IMR-90 (cell line): ENCODE measurements at regions not wholly inside any gene's neighbourhood (a gene's known extent, or its start where the extent isn't known, plus 50 kb on each side); places are given as distances from the start of the nearest gene placed in this dataset.

Source experiments
- ATAC-seq: fragments of 200-7000 bp; cut with Tn5 transposase; 2 replicates; pipeline ENCODE4 v1.9.1; 2020; ENCODE audit warnings: low read depth, mild to moderate bottlenecking, moderate library complexity
- BruUV-seq: library from RNA; stranded (reverse); fragments of 400-500 nt; replicated peaks from 2 replicates; lab custom pipeline; 2021; lab: Mats Ljungman, UMichigan
- CTCF ChIA-PET: fragments of 300-600 bp; formaldehyde crosslinking; extraction: SDS; loops from one replicate; lab custom pipeline; 2021; ENCODE audit warnings: antibody characterized with exemption; lab: Yijun Ruan, JAX
- POLR2A ChIA-PET: fragments of 300-600 bp; sonication (Branson Sonifier 250); formaldehyde crosslinking; loops from one replicate; lab custom pipeline; 2022; ENCODE audit warnings: antibody characterized with exemption; ENCODE audit not compliant: unreplicated experiment; lab: Charles Lee
- DNase-seq: peaks from one replicate; pipeline ENCODE4 v3.0.0; 2013
- H2AFZ ChIP-seq: replicated peaks from 2 replicates; pipeline ENCODE3; 2013; ENCODE audit warnings: low read length, mild to moderate bottlenecking; ENCODE audit not compliant: poor library complexity
- H2AK5ac ChIP-seq: 2 replicates; pipeline ENCODE4 v1.6.1; 2013; ENCODE audit warnings: low read depth, low read length, inconsistent platforms
- H2AK9ac ChIP-seq: replicated peaks from 2 replicates; pipeline ENCODE3; 2013; ENCODE audit warnings: mild to moderate bottlenecking, low read depth, low read length, moderate library complexity; ENCODE audit not compliant: poor library complexity
- H2BK120ac ChIP-seq: 2 replicates; pipeline ENCODE4 v1.6.1; 2013; ENCODE audit warnings: low read depth, low read length, inconsistent platforms
- H2BK15ac ChIP-seq: 3 replicates; pipeline ENCODE4 v1.6.1; 2013; ENCODE audit warnings: low read depth, low read length, inconsistent platforms
- H2BK20ac ChIP-seq: 2 replicates; pipeline ENCODE4 v1.6.1; 2013; ENCODE audit warnings: low read depth, mild to moderate bottlenecking, inconsistent platforms, low read length, moderate library complexity
- H2BK5ac ChIP-seq: 2 replicates; pipeline ENCODE4 v1.6.1; 2013; ENCODE audit warnings: mild to moderate bottlenecking, low read depth, low read length, inconsistent platforms; ENCODE audit not compliant: poor library complexity, severe bottlenecking
- H3K14ac ChIP-seq: replicated peaks from 2 replicates; pipeline ENCODE4 v1.6.1; 2013; ENCODE audit warnings: low read depth, low read length, inconsistent platforms
- H3K18ac ChIP-seq: 2 replicates; pipeline ENCODE4 v1.6.1; 2013; ENCODE audit warnings: low read depth, low read length, control low read depth
- H3K23ac ChIP-seq: 2 replicates; pipeline ENCODE4 v1.6.1; 2013; ENCODE audit warnings: low read depth, low read length, inconsistent platforms
- H3K27ac ChIP-seq: 2 replicates; pipeline ENCODE4 v1.5.1; 2013; ENCODE audit warnings: mild to moderate bottlenecking, control low read depth, low read length; ENCODE audit not compliant: insufficient read depth
- H3K27me3 ChIP-seq: 2 replicates; pipeline ENCODE4 v1.6.1; 2013; ENCODE audit warnings: low read length; ENCODE audit not compliant: control insufficient read depth, insufficient read depth
- H3K36me3 ChIP-seq: 2 replicates; pipeline ENCODE4 v1.6.1; 2013; ENCODE audit warnings: low read length, mixed read lengths; ENCODE audit not compliant: control insufficient read depth, insufficient read depth
- H3K4ac ChIP-seq: 2 replicates; pipeline ENCODE4 v1.6.1; 2013; ENCODE audit warnings: low read depth, low read length, inconsistent platforms
- H3K4me1 ChIP-seq: 2 replicates; pipeline ENCODE4 v1.6.1; 2013; ENCODE audit warnings: low read length, mixed read lengths; ENCODE audit not compliant: control insufficient read depth, insufficient read depth
- H3K4me2 ChIP-seq: 2 replicates; pipeline ENCODE4 v1.6.1; 2013; ENCODE audit warnings: low read depth, mild to moderate bottlenecking, control low read depth, low read length, moderate library complexity
- H3K4me3 ChIP-seq: 2 replicates; pipeline ENCODE4 v1.5.1; 2013; ENCODE audit warnings: low read depth, mild to moderate bottlenecking, control low read depth, low read length, moderate library complexity; ENCODE audit not compliant: insufficient read depth
- H3K56ac ChIP-seq: 2 replicates; pipeline ENCODE4 v1.6.1; 2013; ENCODE audit warnings: low read length, inconsistent platforms; ENCODE audit not compliant: insufficient read depth; ENCODE audit errors: extremely low read depth
- H3K79me1 ChIP-seq, 2 experiments: 2 replicates each; pipeline ENCODE4 v1.6.1; 2013; ENCODE audit warnings: low read length in 2 of 2, inconsistent platforms in 1 of 2, low read depth in 1 of 2
- H3K9ac ChIP-seq: 2 replicates; pipeline ENCODE4 v1.6.1; 2013; ENCODE audit warnings: low read depth, low read length, control low read depth
- H3K9me1 ChIP-seq: 2 replicates; pipeline ENCODE4 v1.6.1; 2013; ENCODE audit warnings: low read length, inconsistent platforms; ENCODE audit not compliant: insufficient read depth
- H3K9me3 ChIP-seq: 2 replicates; pipeline ENCODE4 v1.6.1; 2013; ENCODE audit warnings: low read length; ENCODE audit not compliant: control insufficient read depth, insufficient read depth
- H4K20me1 ChIP-seq: 2 replicates; pipeline ENCODE4 v1.6.1; 2013; ENCODE audit warnings: low read length, inconsistent platforms; ENCODE audit not compliant: insufficient read depth
- H4K5ac ChIP-seq: 2 replicates; pipeline ENCODE4 v1.6.1; 2013; ENCODE audit warnings: mild to moderate bottlenecking, low read depth, low read length, control low read depth
- H4K8ac ChIP-seq, 2 experiments: 2 replicates each; pipeline ENCODE4 v1.6.1; 2013; ENCODE audit warnings: low read depth in 2 of 2, low read length in 2 of 2, control low read depth in 1 of 2, inconsistent platforms in 1 of 2
- H4K91ac ChIP-seq: 2 replicates; pipeline ENCODE4 v1.6.1; 2013; ENCODE audit warnings: low read depth, low read length, inconsistent platforms; ENCODE audit not compliant: insufficient read depth
- CTCF ChIP-seq: conservative IDR thresholded peaks from 2 replicates; pipeline ENCODE4 v1.5.1; 2012; ENCODE audit warnings: mild to moderate bottlenecking, low read depth, low read length, improper control_type of control experiment
- MXI1 ChIP-seq: IDR thresholded peaks from 2 replicates; pipeline ENCODE4 v1.6.1; 2012; ENCODE audit warnings: low read depth, mild to moderate bottlenecking, low read length, moderate library complexity, borderline replicate concordance
- NFE2L2 ChIP-seq: fragments of 150-350 bp; IDR thresholded peaks from 2 replicates; pipeline ENCODE4 v1.6.1; 2016; ENCODE audit warnings: low read depth, mild to moderate bottlenecking, low read length
- RAD21 ChIP-seq: IDR thresholded peaks from 2 replicates; pipeline ENCODE4 v1.6.1; 2012; ENCODE audit warnings: low read length, improper control_type of control experiment
- WGBS, 2 experiments: methylation state at CpG; one replicate each; pipeline versions ENCODE4 v1.1.5 to v1.1.7; 2013; ENCODE audit warnings: missing lambda C conversion rate in 2 of 2; ENCODE audit not compliant: insufficient read length in 1 of 2; ENCODE audit errors: extremely low coverage in 2 of 2; 5-methylcytosine and 5-hydroxymethylcytosine counted together
- dilution Hi-C: fragments of 300-500 bp; cut with HindIII; formaldehyde crosslinking; loops from one replicate; pipeline ENCODE4 v1.14.3; 2018; ENCODE audit warnings: low sequenced_read_pairs; ENCODE audit not compliant: unreplicated experiment
- in situ Hi-C: fragments of 300-500 bp; cut with MboI; formaldehyde crosslinking; loops from 3 replicates; pipeline ENCODE4 v1.14.3; 2019; ENCODE audit warnings: low sequenced_read_pairs, inconsistent platforms, mixed read lengths
- intact Hi-C: fragments of 100-400 bp; cut with micrococcal nuclease; formaldehyde crosslinking; loops from 2 replicates; pipeline ENCODE4 v1.10.0; 2022

GRCh38 chr1:29629401-29629800 lies 393.1 kb downstream of the PTPRU start:
- POLR2A ChIA-PET: no interaction called here
- H3K27ac ChIP-seq: no peak overlapping the region
- no peak overlapping the region for H2AK9ac ChIP-seq
- no peak overlapping the region for H3K18ac ChIP-seq
- H3K14ac ChIP-seq: no peak overlapping the region
- H2BK20ac ChIP-seq: no peak overlapping the region
- no peaks in the 10 kb centered on the region for H3K9me1 ChIP-seq
- H4K5ac ChIP-seq: no peak overlapping the region
- WGBS, 2 experiments: no CpG with 5 or more reads among the region's 4 CpGs
- dilution Hi-C loops (no loop called here), in situ Hi-C loops (no loop called here), intact Hi-C loops (no loop called here)
- no peak overlapping the region for H2AFZ ChIP-seq
- no peak overlapping the region for H3K56ac ChIP-seq
- no peak overlapping the region for H3K4ac ChIP-seq
- no peak overlapping the region for H2BK15ac ChIP-seq
- H2BK5ac ChIP-seq: no peak overlapping the region
- H3K9me3 ChIP-seq: 0 out of 2 replicates have a peak, but pooled peaks cover 3% of the 10 kb centered on the region
- no peak for TF ChIP-seq MXI1
- TF ChIP-seq NFE2L2: no peak
- TF ChIP-seq CTCF: no peak
- no peak for TF ChIP-seq RAD21
- DNase-seq (no peak), ATAC-seq (no peak)
- H3K4me1 ChIP-seq: peaks cover 8% of the 10 kb centered on the region
- no peak overlapping the region for H4K8ac ChIP-seq
- CTCF ChIA-PET: interaction anchor here (0.6 kb wide), 1 partner anchor 21 kb away, joined by 3 read pairs; no protein-coding TSS in a partner anchor
- H3K79me1 ChIP-seq: no peaks in the 10 kb centered on the region
- H3K4me3 ChIP-seq: no peak overlapping the region
- H4K91ac ChIP-seq: no peak overlapping the region
- no peak overlapping the region for H3K9ac ChIP-seq
- H3K27me3 ChIP-seq: 0 out of 2 replicates have a peak, but pooled peaks cover 3% of the 10 kb centered on the region
- peak overlapping the region; percentile 22; the same call in 1 of the 2 replicates for H2AK5ac ChIP-seq
- H4K20me1 ChIP-seq: no peaks in the 10 kb centered on the region; the same call in 1 of the 2 replicates
- no TSS peak for BruUV-seq
- H2BK120ac ChIP-seq: no peak overlapping the region
- no peak overlapping the region for H3K23ac ChIP-seq
- no peaks in the 10 kb centered on the region for H3K36me3 ChIP-seq
- no peak overlapping the region for H3K4me2 ChIP-seq
